IMR-90 (cell line): ENCODE measurements at regions not wholly inside any gene's neighbourhood (a gene's known extent, or its start where the extent isn't known, plus 50 kb on each side); places are given as distances from the start of the nearest gene placed in this dataset.
A peak's percentile ranks its signal among the peaks of the same experiment; 100 is the strongest.

Experiments used
- ATAC-seq: fragments of 200-7000 bp; cut with Tn5 transposase; 2 replicates; pipeline ENCODE4 v1.9.1; 2020; ENCODE audit warnings: low read depth, mild to moderate bottlenecking, moderate library complexity
- BruUV-seq: library from RNA; stranded (reverse); fragments of 400-500 nt; replicated peaks from 2 replicates; lab custom pipeline; 2021; lab: Mats Ljungman, UMichigan
- CTCF ChIA-PET: fragments of 300-600 bp; formaldehyde crosslinking; extraction: SDS; loops from one replicate; lab custom pipeline; 2021; ENCODE audit warnings: antibody characterized with exemption; lab: Yijun Ruan, JAX
- POLR2A ChIA-PET: fragments of 300-600 bp; sonication (Branson Sonifier 250); formaldehyde crosslinking; loops from one replicate; lab custom pipeline; 2022; ENCODE audit warnings: antibody characterized with exemption; ENCODE audit not compliant: unreplicated experiment; lab: Charles Lee
- DNase-seq: peaks from one replicate; pipeline ENCODE4 v3.0.0; 2013
- H2AFZ ChIP-seq: replicated peaks from 2 replicates; pipeline ENCODE3; 2013; ENCODE audit warnings: low read length, mild to moderate bottlenecking; ENCODE audit not compliant: poor library complexity
- H2AK5ac ChIP-seq: 2 replicates; pipeline ENCODE4 v1.6.1; 2013; ENCODE audit warnings: low read depth, low read length, inconsistent platforms
- H2AK9ac ChIP-seq: replicated peaks from 2 replicates; pipeline ENCODE3; 2013; ENCODE audit warnings: mild to moderate bottlenecking, low read depth, low read length, moderate library complexity; ENCODE audit not compliant: poor library complexity
- H2BK120ac ChIP-seq: 2 replicates; pipeline ENCODE4 v1.6.1; 2013; ENCODE audit warnings: low read depth, low read length, inconsistent platforms
- H2BK15ac ChIP-seq: 3 replicates; pipeline ENCODE4 v1.6.1; 2013; ENCODE audit warnings: low read depth, low read length, inconsistent platforms
- H2BK20ac ChIP-seq: 2 replicates; pipeline ENCODE4 v1.6.1; 2013; ENCODE audit warnings: low read depth, mild to moderate bottlenecking, inconsistent platforms, low read length, moderate library complexity
- H2BK5ac ChIP-seq: 2 replicates; pipeline ENCODE4 v1.6.1; 2013; ENCODE audit warnings: mild to moderate bottlenecking, low read depth, low read length, inconsistent platforms; ENCODE audit not compliant: poor library complexity, severe bottlenecking
- H3K14ac ChIP-seq: replicated peaks from 2 replicates; pipeline ENCODE4 v1.6.1; 2013; ENCODE audit warnings: low read depth, low read length, inconsistent platforms
- H3K18ac ChIP-seq: 2 replicates; pipeline ENCODE4 v1.6.1; 2013; ENCODE audit warnings: low read depth, low read length, control low read depth
- H3K23ac ChIP-seq: 2 replicates; pipeline ENCODE4 v1.6.1; 2013; ENCODE audit warnings: low read depth, low read length, inconsistent platforms
- H3K27ac ChIP-seq: 2 replicates; pipeline ENCODE4 v1.5.1; 2013; ENCODE audit warnings: mild to moderate bottlenecking, control low read depth, low read length; ENCODE audit not compliant: insufficient read depth
- H3K27me3 ChIP-seq: 2 replicates; pipeline ENCODE4 v1.6.1; 2013; ENCODE audit warnings: low read length; ENCODE audit not compliant: control insufficient read depth, insufficient read depth
- H3K36me3 ChIP-seq: 2 replicates; pipeline ENCODE4 v1.6.1; 2013; ENCODE audit warnings: low read length, mixed read lengths; ENCODE audit not compliant: control insufficient read depth, insufficient read depth
- H3K4ac ChIP-seq: 2 replicates; pipeline ENCODE4 v1.6.1; 2013; ENCODE audit warnings: low read depth, low read length, inconsistent platforms
- H3K4me1 ChIP-seq: 2 replicates; pipeline ENCODE4 v1.6.1; 2013; ENCODE audit warnings: low read length, mixed read lengths; ENCODE audit not compliant: control insufficient read depth, insufficient read depth
- H3K4me2 ChIP-seq: 2 replicates; pipeline ENCODE4 v1.6.1; 2013; ENCODE audit warnings: low read depth, mild to moderate bottlenecking, control low read depth, low read length, moderate library complexity
- H3K4me3 ChIP-seq: 2 replicates; pipeline ENCODE4 v1.5.1; 2013; ENCODE audit warnings: low read depth, mild to moderate bottlenecking, control low read depth, low read length, moderate library complexity; ENCODE audit not compliant: insufficient read depth
- H3K56ac ChIP-seq: 2 replicates; pipeline ENCODE4 v1.6.1; 2013; ENCODE audit warnings: low read length, inconsistent platforms; ENCODE audit not compliant: insufficient read depth; ENCODE audit errors: extremely low read depth
- H3K79me1 ChIP-seq, 2 experiments: 2 replicates each; pipeline ENCODE4 v1.6.1; 2013; ENCODE audit warnings: low read length in 2 of 2, inconsistent platforms in 1 of 2, low read depth in 1 of 2
- H3K9ac ChIP-seq: 2 replicates; pipeline ENCODE4 v1.6.1; 2013; ENCODE audit warnings: low read depth, low read length, control low read depth
- H3K9me1 ChIP-seq: 2 replicates; pipeline ENCODE4 v1.6.1; 2013; ENCODE audit warnings: low read length, inconsistent platforms; ENCODE audit not compliant: insufficient read depth
- H3K9me3 ChIP-seq: 2 replicates; pipeline ENCODE4 v1.6.1; 2013; ENCODE audit warnings: low read length; ENCODE audit not compliant: control insufficient read depth, insufficient read depth
- H4K20me1 ChIP-seq: 2 replicates; pipeline ENCODE4 v1.6.1; 2013; ENCODE audit warnings: low read length, inconsistent platforms; ENCODE audit not compliant: insufficient read depth
- H4K5ac ChIP-seq: 2 replicates; pipeline ENCODE4 v1.6.1; 2013; ENCODE audit warnings: mild to moderate bottlenecking, low read depth, low read length, control low read depth
- H4K8ac ChIP-seq, 2 experiments: 2 replicates each; pipeline ENCODE4 v1.6.1; 2013; ENCODE audit warnings: low read depth in 2 of 2, low read length in 2 of 2, control low read depth in 1 of 2, inconsistent platforms in 1 of 2
- H4K91ac ChIP-seq: 2 replicates; pipeline ENCODE4 v1.6.1; 2013; ENCODE audit warnings: low read depth, low read length, inconsistent platforms; ENCODE audit not compliant: insufficient read depth
- FOS ChIP-seq: fragments of 150-350 bp; IDR thresholded peaks from 2 replicates; pipeline ENCODE4 v1.6.1; 2016; ENCODE audit warnings: low read depth, low read length
- MXI1 ChIP-seq: IDR thresholded peaks from 2 replicates; pipeline ENCODE4 v1.6.1; 2012; ENCODE audit warnings: low read depth, mild to moderate bottlenecking, low read length, moderate library complexity, borderline replicate concordance
- WGBS, 2 experiments: methylation state at CpG; one replicate each; pipeline versions ENCODE4 v1.1.5 to v1.1.7; 2013; ENCODE audit warnings: missing lambda C conversion rate in 2 of 2; ENCODE audit not compliant: insufficient read length in 1 of 2; ENCODE audit errors: extremely low coverage in 2 of 2; 5-methylcytosine and 5-hydroxymethylcytosine counted together
- dilution Hi-C: fragments of 300-500 bp; cut with HindIII; formaldehyde crosslinking; loops from one replicate; pipeline ENCODE4 v1.14.3; 2018; ENCODE audit warnings: low sequenced_read_pairs; ENCODE audit not compliant: unreplicated experiment
- in situ Hi-C: fragments of 300-500 bp; cut with MboI; formaldehyde crosslinking; loops from 3 replicates; pipeline ENCODE4 v1.14.3; 2019; ENCODE audit warnings: low sequenced_read_pairs, inconsistent platforms, mixed read lengths
- intact Hi-C: fragments of 100-400 bp; cut with micrococcal nuclease; formaldehyde crosslinking; loops from 2 replicates; pipeline ENCODE4 v1.10.0; 2022

GRCh38 chr6:166678426-166678825 lies 51.4 kb upstream of the RPS6KA2 start:
- H3K14ac ChIP-seq, result no peak overlapping the region
- no peak overlapping the region for H3K18ac ChIP-seq
- 43% methylated on average over 4 of the region's 10 CpGs; no CpG with 5 or more reads in 1 of the 2 experiments for whole genome bisulfite sequencing, 2 experiments
- BruUV-seq, result no TSS peak
- H3K56ac ChIP-seq, result no peak overlapping the region
- H2AFZ ChIP-seq, result no peak overlapping the region
- H2BK20ac ChIP-seq, result no peak overlapping the region
- no peak overlapping the region for H3K4me3 ChIP-seq
- peaks cover 4% of the 10 kb centered on the region; the same call in 1 of the 2 replicates for H3K9me1 ChIP-seq
- H3K36me3 ChIP-seq, result no peaks in the 10 kb centered on the region
- H3K27ac ChIP-seq, result no peak overlapping the region
- no peak overlapping the region for H3K23ac ChIP-seq
- H3K79me1 ChIP-seq, result no peaks in the 10 kb centered on the region
- dilution Hi-C loops, result no loop called here
- peaks cover 4% of the 10 kb centered on the region for H3K27me3 ChIP-seq
- no peak overlapping the region for H3K9ac ChIP-seq
- no peak overlapping the region for H3K4ac ChIP-seq
- in situ Hi-C loops, result no loop called here
- ChIA-PET CTCF (no interaction called here), POLR2A (no interaction called here)
- no peak overlapping the region for H2BK120ac ChIP-seq
- H4K91ac ChIP-seq, result no peak overlapping the region
- DNase-seq (peak; percentile 63), ATAC-seq (no peak)
- H3K9me3 ChIP-seq, result no peaks in the 10 kb centered on the region
- TF ChIP-seq MXI1, result no peak
- peak; percentile 21; the same call in 1 of the 2 replicates for TF ChIP-seq FOS
- intact Hi-C loops, result no loop called here
- H2AK9ac ChIP-seq, result no peak overlapping the region
- no peaks in the 10 kb centered on the region for H4K20me1 ChIP-seq
- H4K8ac ChIP-seq, result no peak overlapping the region
- H3K4me2 ChIP-seq, result no peak overlapping the region
- H2AK5ac ChIP-seq, result no peak overlapping the region
- H2BK15ac ChIP-seq, result no peak overlapping the region
- no peak overlapping the region for H2BK5ac ChIP-seq
- no peak overlapping the region for H4K5ac ChIP-seq
- peaks cover 2% of the 10 kb centered on the region; the same call in 1 of the 2 replicates for H3K4me1 ChIP-seq
